Activated CD8-positive, alpha-beta T cell treated with anti-CD3 and anti-CD28 coated beads for 36 hours (primary cell): ENCODE measurements at regions not wholly inside any gene's neighbourhood (a gene's known extent, or its start where the extent isn't known, plus 50 kb on each side); places are given as distances from the start of the nearest gene placed in this dataset.

Experiments
- ATAC-seq: fragments of 200-7000 bp; cut with Tn5 transposase; one replicate; pipeline ENCODE4 v1.10.0; 2021; ENCODE audit warnings: mild to moderate bottlenecking, moderate library complexity
- CTCF ChIA-PET: fragments of 350-600 bp; sonication (Branson Sonifier 250); formaldehyde crosslinking; loops from one replicate; lab custom pipeline; 2021; ENCODE audit warnings: antibody characterized with exemption; lab: Charles Lee
- POLR2A ChIA-PET: fragments of 350-600 bp; sonication (Branson Sonifier 250); formaldehyde crosslinking; loops from one replicate; lab custom pipeline; 2021; ENCODE audit warnings: antibody characterized with exemption; lab: Charles Lee
- DNase-seq: peaks from one replicate; pipeline ENCODE4 v3.0.0-alpha.2; 2020
- H3K27ac Mint-ChIP-seq: one replicate; pipeline ENCODE4 v1.8.0; 2021; ENCODE audit warnings: mild to moderate bottlenecking, mixed read lengths
- H3K27me3 Mint-ChIP-seq: one replicate; pipeline ENCODE4 v1.8.0; 2021; ENCODE audit warnings: mixed read lengths
- H3K36me3 Mint-ChIP-seq: one replicate; pipeline ENCODE4 v1.8.0; 2021; ENCODE audit warnings: low read depth, mixed read lengths
- H3K4me1 Mint-ChIP-seq: one replicate; pipeline ENCODE4 v1.8.0; 2021; ENCODE audit warnings: low read depth, mixed read lengths
- H3K4me3 Mint-ChIP-seq: one replicate; pipeline ENCODE4 v1.8.0; 2021; ENCODE audit warnings: mild to moderate bottlenecking, moderate library complexity, mixed read lengths
- H3K9me3 Mint-ChIP-seq: one replicate; pipeline ENCODE4 v1.8.0; 2021; ENCODE audit warnings: mixed read lengths
- intact Hi-C: fragments of 100-400 bp; cut with micrococcal nuclease; formaldehyde crosslinking; loops from one replicate; pipeline ENCODE4 v1.10.0; 2022
- TF ChIP-seq, protein P1 (sequence below): fragments of 200-600 bp; IDR thresholded peaks from one replicate; pipeline ENCODE4 v1.8.0; 2022; ENCODE audit warnings: antibody characterized with exemption, mild to moderate bottlenecking

DNA sequence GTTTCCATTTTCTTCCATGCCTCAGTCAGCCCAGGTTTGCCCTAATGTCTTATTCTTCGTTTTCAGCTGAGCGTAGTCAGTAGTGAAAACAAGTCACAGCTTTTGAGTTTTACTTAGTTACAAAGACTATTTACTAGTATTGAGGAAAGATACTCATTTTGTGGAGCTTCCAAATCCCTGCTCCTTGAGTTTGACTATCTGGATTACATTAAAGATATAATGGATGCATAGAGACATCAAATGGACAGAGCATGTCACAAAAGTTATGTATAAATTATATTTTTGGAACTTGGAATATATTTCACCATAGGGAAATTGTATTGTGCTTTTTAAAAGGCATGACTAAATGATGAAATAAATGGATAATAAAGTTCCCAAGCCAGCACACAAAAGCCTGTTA is 54.6 kb upstream of the AKAP13 start:
- H3K4me1 Mint-ChIP-seq = peaks cover 28% of the 10 kb centered on the region
- no peak for ATAC-seq
- H3K4me3 Mint-ChIP-seq = no peak overlapping the region
- H3K9me3 Mint-ChIP-seq = peaks cover 10% of the 10 kb centered on the region
- CTCF ChIA-PET = interaction anchor here (0.7 to 6.4 kb wide), 4 partner anchors 9 to 88 kb away, joined by 3 to 54 read pairs (median 4); no protein-coding TSS in a partner anchor
- H3K36me3 Mint-ChIP-seq = peaks cover 6% of the 10 kb centered on the region
- H3K27me3 Mint-ChIP-seq = no peaks in the 10 kb centered on the region
- POLR2A ChIA-PET = no interaction called here
- intact Hi-C loops = no loop called here
- no peak overlapping the region for H3K27ac Mint-ChIP-seq
- TF ChIP-seq, protein P1, sequence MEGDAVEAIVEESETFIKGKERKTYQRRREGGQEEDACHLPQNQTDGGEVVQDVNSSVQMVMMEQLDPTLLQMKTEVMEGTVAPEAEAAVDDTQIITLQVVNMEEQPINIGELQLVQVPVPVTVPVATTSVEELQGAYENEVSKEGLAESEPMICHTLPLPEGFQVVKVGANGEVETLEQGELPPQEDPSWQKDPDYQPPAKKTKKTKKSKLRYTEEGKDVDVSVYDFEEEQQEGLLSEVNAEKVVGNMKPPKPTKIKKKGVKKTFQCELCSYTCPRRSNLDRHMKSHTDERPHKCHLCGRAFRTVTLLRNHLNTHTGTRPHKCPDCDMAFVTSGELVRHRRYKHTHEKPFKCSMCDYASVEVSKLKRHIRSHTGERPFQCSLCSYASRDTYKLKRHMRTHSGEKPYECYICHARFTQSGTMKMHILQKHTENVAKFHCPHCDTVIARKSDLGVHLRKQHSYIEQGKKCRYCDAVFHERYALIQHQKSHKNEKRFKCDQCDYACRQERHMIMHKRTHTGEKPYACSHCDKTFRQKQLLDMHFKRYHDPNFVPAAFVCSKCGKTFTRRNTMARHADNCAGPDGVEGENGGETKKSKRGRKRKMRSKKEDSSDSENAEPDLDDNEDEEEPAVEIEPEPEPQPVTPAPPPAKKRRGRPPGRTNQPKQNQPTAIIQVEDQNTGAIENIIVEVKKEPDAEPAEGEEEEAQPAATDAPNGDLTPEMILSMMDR = no peak
- no peak for DNase-seq

DNA sequence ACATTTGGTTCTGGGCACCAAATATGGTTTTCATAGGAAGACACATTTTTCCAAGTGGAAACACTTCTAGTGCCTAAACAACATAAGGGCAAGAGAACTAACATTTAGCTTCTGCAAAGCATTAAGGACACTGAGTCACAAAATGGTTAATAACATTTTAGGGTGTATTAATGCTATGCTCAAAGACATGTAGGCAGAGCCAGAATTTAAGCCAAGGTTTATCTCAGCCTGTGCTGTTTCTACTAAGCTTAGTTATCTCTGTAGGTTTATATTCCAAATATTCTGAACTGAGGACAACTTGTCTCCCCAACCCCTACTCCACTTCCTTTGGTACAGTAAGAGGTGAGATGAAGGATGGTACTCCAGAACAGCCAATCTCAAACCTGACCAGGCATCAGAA is 54.1 kb upstream of the AKAP13 start:
- no peak for DNase-seq
- H3K4me3 Mint-ChIP-seq = no peak overlapping the region
- H3K27me3 Mint-ChIP-seq = no peaks in the 10 kb centered on the region
- CTCF ChIA-PET = interaction anchor here (0.7 to 6.4 kb wide), 4 partner anchors 9 to 87 kb away, joined by 3 to 54 read pairs (median 4); no protein-coding TSS in a partner anchor
- H3K9me3 Mint-ChIP-seq = peaks cover 11% of the 10 kb centered on the region
- peaks cover 6% of the 10 kb centered on the region for H3K36me3 Mint-ChIP-seq
- intact Hi-C loops = no loop called here
- no peak for ATAC-seq
- POLR2A ChIA-PET = interaction anchor here (0.7 to 1.1 kb wide), 2 partner anchors 9 to 12 kb away, joined by 3 read pairs; no protein-coding TSS in a partner anchor
- peaks cover 32% of the 10 kb centered on the region for H3K4me1 Mint-ChIP-seq
- TF ChIP-seq, protein P1 = no peak
- H3K27ac Mint-ChIP-seq = no peak overlapping the region

DNA sequence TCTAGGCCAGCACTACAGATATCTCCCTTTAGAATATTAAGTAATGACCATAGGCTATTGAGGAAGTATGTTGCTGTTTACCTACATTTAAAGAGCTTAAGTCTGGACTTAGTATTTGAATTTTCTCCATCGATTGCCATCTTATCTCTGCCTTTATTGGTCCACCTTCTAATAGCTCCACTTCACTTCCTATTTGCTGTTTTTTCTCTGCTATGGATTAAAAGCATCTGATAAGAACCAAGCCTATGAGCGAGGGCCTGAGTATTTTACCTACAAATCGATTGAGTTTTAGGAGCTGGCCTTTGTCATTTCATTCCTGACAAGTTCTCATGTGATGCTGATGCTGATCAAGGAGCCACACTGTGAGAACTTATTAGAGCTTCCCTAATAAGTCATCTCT is 52.6 kb upstream of the AKAP13 start:
- intact Hi-C loops = no loop called here

DNA sequence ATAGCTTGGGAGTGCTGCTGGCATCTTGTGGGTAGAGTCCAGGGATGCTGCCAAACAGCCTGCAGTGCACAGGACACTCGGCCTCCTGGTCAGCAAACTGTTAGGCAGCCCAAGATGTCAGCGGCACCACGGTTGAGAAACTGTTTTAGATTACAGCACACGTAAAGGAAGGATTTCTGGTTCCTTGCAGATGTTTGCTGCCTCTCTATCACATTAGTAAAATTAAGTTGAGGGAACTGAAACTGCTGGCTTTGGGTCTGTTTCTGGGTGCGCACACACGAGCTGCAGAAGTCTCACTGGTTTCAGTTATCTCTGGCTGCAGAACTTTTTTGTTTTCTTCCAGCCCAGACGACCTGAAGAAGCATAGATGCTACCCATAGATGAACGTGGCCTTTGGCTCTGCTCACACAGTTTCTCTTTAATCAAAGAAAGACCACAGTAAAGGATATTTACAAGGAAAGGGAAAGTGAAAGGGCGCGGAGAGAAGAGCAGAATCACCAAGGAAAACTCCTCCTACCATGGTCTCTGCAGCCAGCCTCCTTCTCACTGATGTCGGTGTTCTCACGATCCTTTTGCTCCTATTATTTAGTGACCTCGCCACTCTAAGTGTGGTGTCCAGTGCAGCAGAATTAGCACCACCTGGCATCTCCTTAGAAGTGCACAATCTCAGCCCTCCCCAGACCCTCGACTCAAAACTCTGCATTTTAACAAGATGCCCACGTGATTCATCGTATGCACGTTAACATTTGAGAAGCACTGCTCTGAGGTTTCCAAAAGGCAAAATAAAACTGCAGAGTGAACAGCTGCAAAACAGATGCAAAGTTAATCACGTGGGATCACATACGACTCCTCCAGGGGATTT is 50.6 kb upstream of the AKAP13 start:
- Mint-ChIP-seq H3K9me3 (peaks cover 4% of the 10 kb centered on the region), H3K4me1 (peaks cover 40% of the 10 kb centered on the region), H3K27me3 (no peaks in the 10 kb centered on the region), H3K4me3 (peak overlapping the region; percentile 80), H3K27ac (peak overlapping the region; percentile 92), H3K36me3 (no peaks in the 10 kb centered on the region)
- CTCF ChIA-PET = interaction anchor here (0.7 to 6.4 kb wide), 17 partner anchors 9 to 175 kb away, joined by 3 to 54 read pairs (median 6); no protein-coding TSS in a partner anchor
- TF ChIP-seq, protein P1 = no peak
- POLR2A ChIA-PET = interaction anchor here (0.8 to 2.8 kb wide), 6 partner anchors 9 to 361 kb away, joined by 3 to 15 read pairs (median 4); partner anchors contain the start of gene AKAP13
- DNase-seq = peak; percentile 59
- ATAC-seq = peak; percentile 47
- intact Hi-C loops = loop anchor here (2.0 to 5.0 kb wide), 2 partner anchors 48 to 79 kb away; no protein-coding TSS in a partner anchor

More for the DNA sequence above, 52.6 kb upstream of the AKAP13 start:
- DNase-seq = no peak
- TF ChIP-seq, protein P1 = no peak
- no peak overlapping the region for H3K27ac Mint-ChIP-seq
- H3K27me3 Mint-ChIP-seq = no peaks in the 10 kb centered on the region
- peaks cover 7% of the 10 kb centered on the region for H3K9me3 Mint-ChIP-seq
- no peaks in the 10 kb centered on the region for H3K36me3 Mint-ChIP-seq
- ATAC-seq = no peak
- H3K4me1 Mint-ChIP-seq = peaks cover 41% of the 10 kb centered on the region
- CTCF ChIA-PET = interaction anchor here (1.0 to 6.4 kb wide), 8 partner anchors 11 to 427 kb away, joined by 3 to 54 read pairs (median 4); no protein-coding TSS in a partner anchor
- POLR2A ChIA-PET = interaction anchor here (1.0 to 1.6 kb wide), 2 partner anchors 9 to 12 kb away, joined by 4 to 6 read pairs; no protein-coding TSS in a partner anchor
- no peak overlapping the region for H3K4me3 Mint-ChIP-seq
